HepG2 (cell line): ENCODE measurements at regions not wholly inside any gene's neighbourhood (a gene's known extent, or its start where the extent isn't known, plus 50 kb on each side); places are given as distances from the start of the nearest gene placed in this dataset.

Experiments used
- ARNTL ChIP-seq: sonication (generic); formaldehyde crosslinking; IDR thresholded peaks from 2 replicates; pipeline ENCODE4 v1.4.0; 2020; ENCODE audit warnings: mild to moderate bottlenecking, missing genetic modification reagents
- TF ChIP-seq, protein P1 (sequence below): sonication (generic); formaldehyde crosslinking; IDR thresholded peaks from 2 replicates; pipeline ENCODE4 v1.4.0; 2020; ENCODE audit warnings: missing genetic modification reagents

DNA sequence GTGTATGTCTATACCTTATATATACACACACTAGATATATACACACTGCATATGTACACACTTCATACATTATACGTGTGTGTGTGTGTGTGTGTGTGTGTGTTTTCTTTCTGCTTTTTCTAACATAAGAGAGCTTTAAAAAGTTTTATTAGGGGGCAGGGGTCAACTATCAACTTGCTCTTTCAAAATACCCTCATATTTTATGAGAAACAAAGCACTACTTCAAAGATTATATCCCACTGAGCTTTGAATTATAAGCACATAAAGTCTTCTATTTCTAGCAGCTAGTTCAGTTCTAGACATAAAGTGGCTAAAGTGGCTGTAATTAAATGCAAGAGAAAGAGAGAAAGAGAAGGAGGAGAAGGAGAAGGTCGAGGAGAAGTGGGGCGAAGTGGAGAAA is 1361.3 kb downstream of the ZPLD1 start:
- TF ChIP-seq, protein P1, sequence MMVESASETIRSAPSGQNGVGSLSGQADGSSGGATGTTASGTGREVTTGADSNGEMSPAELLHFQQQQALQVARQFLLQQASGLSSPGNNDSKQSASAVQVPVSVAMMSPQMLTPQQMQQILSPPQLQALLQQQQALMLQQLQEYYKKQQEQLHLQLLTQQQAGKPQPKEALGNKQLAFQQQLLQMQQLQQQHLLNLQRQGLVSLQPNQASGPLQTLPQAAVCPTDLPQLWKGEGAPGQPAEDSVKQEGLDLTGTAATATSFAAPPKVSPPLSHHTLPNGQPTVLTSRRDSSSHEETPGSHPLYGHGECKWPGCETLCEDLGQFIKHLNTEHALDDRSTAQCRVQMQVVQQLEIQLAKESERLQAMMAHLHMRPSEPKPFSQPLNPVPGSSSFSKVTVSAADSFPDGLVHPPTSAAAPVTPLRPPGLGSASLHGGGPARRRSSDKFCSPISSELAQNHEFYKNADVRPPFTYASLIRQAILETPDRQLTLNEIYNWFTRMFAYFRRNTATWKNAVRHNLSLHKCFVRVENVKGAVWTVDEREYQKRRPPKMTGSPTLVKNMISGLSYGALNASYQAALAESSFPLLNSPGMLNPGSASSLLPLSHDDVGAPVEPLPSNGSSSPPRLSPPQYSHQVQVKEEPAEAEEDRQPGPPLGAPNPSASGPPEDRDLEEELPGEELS (CRISPR knock-in tag): no peak
- no peak for TF ChIP-seq ARNTL (CRISPR knock-in tag)
